Parathyroid adenoma (tissue), 2 donors: ENCODE measurements at regions not wholly inside any gene's neighbourhood (a gene's known extent, or its start where the extent isn't known, plus 50 kb on each side); places are given as distances from the start of the nearest gene placed in this dataset.

Experiments used
- H2AFZ ChIP-seq: fragments of 300-600 bp; sonication (generic); one replicate; pipeline ENCODE4 v1.7.0; 2017; ENCODE audit warnings: antibody characterized with exemption, mild to moderate bottlenecking
- H3K27ac ChIP-seq: fragments of 300-600 bp; sonication (generic); one replicate; pipeline ENCODE4 v1.7.0; 2017
- H3K27me3 ChIP-seq: fragments of 300-600 bp; sonication (generic); one replicate; pipeline ENCODE4 v1.7.0; 2017; ENCODE audit warnings: low read length; ENCODE audit not compliant: control insufficient read depth, insufficient read depth
- H3K36me3 ChIP-seq: fragments of 300-600 bp; sonication (generic); one replicate; pipeline ENCODE4 v1.7.0; 2017; ENCODE audit warnings: low read length; ENCODE audit not compliant: control insufficient read depth, insufficient read depth
- H3K4me1 ChIP-seq: fragments of 300-600 bp; sonication (generic); one replicate; pipeline ENCODE4 v1.7.0; 2017; ENCODE audit warnings: control low read depth
- H3K4me2 ChIP-seq: fragments of 300-600 bp; sonication (generic); one replicate; pipeline ENCODE4 v1.7.0; 2017; ENCODE audit warnings: low read length
- H3K4me3 ChIP-seq: fragments of 300-600 bp; sonication (generic); one replicate; pipeline ENCODE4 v1.7.0; 2017; ENCODE audit warnings: low read depth, low read length
- H3K79me2 ChIP-seq: fragments of 300-600 bp; sonication (generic); one replicate; pipeline ENCODE4 v1.7.0; 2017; ENCODE audit warnings: control low read depth
- H3K9ac ChIP-seq: fragments of 300-600 bp; sonication (generic); one replicate; pipeline ENCODE4 v1.7.0; 2017; ENCODE audit warnings: mild to moderate bottlenecking
- H3K9me3 ChIP-seq: fragments of 300-600 bp; sonication (generic); one replicate; pipeline ENCODE4 v1.7.0; 2017; ENCODE audit warnings: low read length; ENCODE audit not compliant: control insufficient read depth
- TF ChIP-seq, protein P1 (sequence below): fragments of 300-600 bp; sonication (generic); IDR thresholded peaks from one replicate; pipeline ENCODE4 v1.7.0; 2017; ENCODE audit warnings: antibody characterized with exemption, mild to moderate bottlenecking
- donor health status: primary hyperparathyroidism.

DNA sequence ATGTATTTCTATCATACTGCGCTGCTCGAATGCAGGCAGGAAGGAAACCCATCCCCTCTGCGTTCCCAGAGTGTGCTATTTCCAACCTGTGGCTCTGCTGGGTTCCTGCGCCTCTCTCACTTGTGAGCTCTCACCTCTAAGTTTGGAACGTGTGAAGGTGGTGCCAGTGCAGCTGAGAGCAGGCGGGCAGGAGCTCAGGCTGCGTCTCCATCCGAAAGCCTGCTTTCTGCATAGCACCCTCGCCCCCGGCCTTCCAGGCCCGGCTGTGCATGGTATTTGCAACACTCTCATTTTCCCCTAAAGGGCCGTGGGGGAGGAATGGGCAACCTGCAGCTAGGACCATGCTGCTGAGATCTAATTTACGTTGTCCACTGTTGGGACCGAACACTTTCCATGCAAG is 288.0 kb upstream of the TSHZ2 start:
- Histone ChIP-seq H3K27ac (no peak overlapping the region), H3K79me2 (no peaks in the 10 kb centered on the region), H3K9me3 (no peaks in the 10 kb centered on the region), H3K9ac (no peak overlapping the region), H3K4me1 (no peaks in the 10 kb centered on the region), H3K4me2 (no peak overlapping the region), H2AFZ (no peak overlapping the region), H3K36me3 (no peaks in the 10 kb centered on the region), H3K4me3 (no peak overlapping the region), H3K27me3 (no peaks in the 10 kb centered on the region)
- TF ChIP-seq, protein P1, sequence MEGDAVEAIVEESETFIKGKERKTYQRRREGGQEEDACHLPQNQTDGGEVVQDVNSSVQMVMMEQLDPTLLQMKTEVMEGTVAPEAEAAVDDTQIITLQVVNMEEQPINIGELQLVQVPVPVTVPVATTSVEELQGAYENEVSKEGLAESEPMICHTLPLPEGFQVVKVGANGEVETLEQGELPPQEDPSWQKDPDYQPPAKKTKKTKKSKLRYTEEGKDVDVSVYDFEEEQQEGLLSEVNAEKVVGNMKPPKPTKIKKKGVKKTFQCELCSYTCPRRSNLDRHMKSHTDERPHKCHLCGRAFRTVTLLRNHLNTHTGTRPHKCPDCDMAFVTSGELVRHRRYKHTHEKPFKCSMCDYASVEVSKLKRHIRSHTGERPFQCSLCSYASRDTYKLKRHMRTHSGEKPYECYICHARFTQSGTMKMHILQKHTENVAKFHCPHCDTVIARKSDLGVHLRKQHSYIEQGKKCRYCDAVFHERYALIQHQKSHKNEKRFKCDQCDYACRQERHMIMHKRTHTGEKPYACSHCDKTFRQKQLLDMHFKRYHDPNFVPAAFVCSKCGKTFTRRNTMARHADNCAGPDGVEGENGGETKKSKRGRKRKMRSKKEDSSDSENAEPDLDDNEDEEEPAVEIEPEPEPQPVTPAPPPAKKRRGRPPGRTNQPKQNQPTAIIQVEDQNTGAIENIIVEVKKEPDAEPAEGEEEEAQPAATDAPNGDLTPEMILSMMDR: no peak

- Histone ChIP-seq H3K9me3 (no peaks in the 10 kb centered on the region), H3K27me3 (no peaks in the 10 kb centered on the region), H3K79me2 (no peaks in the 10 kb centered on the region), H2AFZ (no peak overlapping the region), H3K4me3 (no peak overlapping the region), H3K36me3 (no peaks in the 10 kb centered on the region), H3K9ac (no peak overlapping the region), H3K27ac (no peak overlapping the region), H3K4me2 (no peak overlapping the region), H3K4me1 (no peaks in the 10 kb centered on the region)
- TF ChIP-seq, protein P1: no peak
Measured at GRCh38 chr20:52683761-52684160, 288.4 kb upstream of the TSHZ2 start.

DNA sequence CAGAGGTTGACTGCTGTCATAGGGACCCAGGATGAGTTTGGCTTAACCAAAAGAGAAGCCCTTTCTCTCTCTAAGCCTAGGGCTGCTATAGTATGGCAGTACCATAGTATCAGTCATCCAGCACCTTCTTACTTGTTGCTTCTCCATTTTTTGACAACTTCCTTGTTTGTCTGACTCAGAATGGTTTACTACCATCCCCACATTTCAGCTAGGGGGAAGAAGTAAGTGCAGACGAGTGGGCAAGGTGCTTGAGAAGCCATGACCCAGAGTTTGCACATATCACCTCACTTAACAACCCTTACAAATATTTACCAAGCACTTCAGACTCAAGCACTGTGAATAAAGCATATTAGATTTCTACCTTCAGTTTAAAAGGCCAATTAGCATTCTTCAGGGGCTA is 289.9 kb upstream of the TSHZ2 start:
- H3K4me2 ChIP-seq: no peak overlapping the region
- H3K27ac ChIP-seq: no peak overlapping the region
- H2AFZ ChIP-seq: no peak overlapping the region
- no peaks in the 10 kb centered on the region for H3K9me3 ChIP-seq
- H3K27me3 ChIP-seq: no peaks in the 10 kb centered on the region
- H3K36me3 ChIP-seq: no peaks in the 10 kb centered on the region
- H3K79me2 ChIP-seq: no peaks in the 10 kb centered on the region
- no peak overlapping the region for H3K4me3 ChIP-seq
- TF ChIP-seq, protein P1: no peak
- H3K9ac ChIP-seq: no peak overlapping the region
- H3K4me1 ChIP-seq: no peaks in the 10 kb centered on the region

- H3K9me3 ChIP-seq: no peaks in the 10 kb centered on the region
- no peak overlapping the region for H3K4me2 ChIP-seq
- H3K79me2 ChIP-seq: no peaks in the 10 kb centered on the region
- no peaks in the 10 kb centered on the region for H3K36me3 ChIP-seq
- no peak overlapping the region for H3K4me3 ChIP-seq
- H3K27ac ChIP-seq: no peak overlapping the region
- no peak overlapping the region for H3K9ac ChIP-seq
- H2AFZ ChIP-seq: no peak overlapping the region
- no peaks in the 10 kb centered on the region for H3K27me3 ChIP-seq
- TF ChIP-seq, protein P1: no peak
- no peaks in the 10 kb centered on the region for H3K4me1 ChIP-seq
Measured at GRCh38 chr20:52681288-52681687, 290.9 kb upstream of the TSHZ2 start.

DNA sequence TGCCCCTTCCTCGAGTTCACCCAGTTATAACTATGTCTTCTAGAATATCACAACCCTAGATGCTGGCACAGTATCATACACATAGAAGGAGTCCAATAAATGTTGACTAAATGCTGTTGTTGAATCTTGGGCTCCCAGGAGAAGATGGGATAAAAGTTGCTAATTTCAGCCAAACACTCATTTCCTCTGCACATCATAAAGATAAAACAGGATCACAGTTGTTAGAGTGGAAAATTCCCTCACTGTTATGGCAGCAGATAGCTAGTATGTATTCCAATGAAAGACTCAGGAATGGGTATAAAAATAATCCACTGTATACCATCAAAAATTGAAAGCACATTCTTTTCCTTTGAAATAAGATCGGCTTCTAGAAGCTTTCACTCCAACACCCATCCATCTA is 294.9 kb upstream of the TSHZ2 start:
- no peak overlapping the region for H2AFZ ChIP-seq
- H3K9me3 ChIP-seq: no peaks in the 10 kb centered on the region
- H3K4me3 ChIP-seq: no peak overlapping the region
- TF ChIP-seq, protein P1: no peak
- H3K79me2 ChIP-seq: no peaks in the 10 kb centered on the region
- no peaks in the 10 kb centered on the region for H3K36me3 ChIP-seq
- no peaks in the 10 kb centered on the region for H3K4me1 ChIP-seq
- no peak overlapping the region for H3K9ac ChIP-seq
- H3K27ac ChIP-seq: no peak overlapping the region
- no peaks in the 10 kb centered on the region for H3K27me3 ChIP-seq
- no peak overlapping the region for H3K4me2 ChIP-seq
